ENCODE measurements at regions not wholly inside any gene's neighbourhood (a gene's known extent, or its start where the extent isn't known, plus 50 kb on each side); places are given as distances from the start of the nearest gene placed in this dataset.

GRCh38 chr4:103361926-103362325 is 163.8 kb upstream of the CENPE start:
- Histone ChIP-seq H4K20me1 (ENCODE audit: control insufficient read depth, insufficient read depth, low read length, poor library complexity, severe bottlenecking) (no peaks in the 10 kb centered on the region), H3K4me2 (replicated peaks; ENCODE audit: low read depth, low read length, poor library complexity, severe bottlenecking) (no peak overlapping the region), H2AFZ (ENCODE audit: insufficient read depth, low read depth, low read length, poor library complexity, severe bottlenecking) (no peak overlapping the region), H3K27me3 (replicated peaks in 1 of 4; ENCODE audit: control extremely low read depth in 1 of 4, control insufficient read depth in 3 of 4, insufficient read depth in 4 of 4, low read length in 3 of 4) (no peaks in the 10 kb centered on the region), H3K27ac (ENCODE audit: low read length in 2 of 2) (no peak overlapping the region), H3K4me1 (ENCODE audit: control insufficient read depth in 2 of 2, insufficient read depth in 2 of 2, low read length in 2 of 2) (no peaks in the 10 kb centered on the region), H3K36me3 (replicated peaks in 1 of 2; ENCODE audit: control extremely low read depth in 1 of 2, control insufficient read depth in 1 of 2, extremely low read depth in 1 of 2, insufficient read depth in 2 of 2, low read length in 1 of 2) (no peaks in the 10 kb centered on the region), H3K9ac (ENCODE audit: low read length) (no peak overlapping the region), H3K4me3 (ENCODE audit: control extremely low read depth in 1 of 5, extremely low read depth in 1 of 5, insufficient read depth in 1 of 5, low read depth in 2 of 5, low read length in 4 of 5) (no peak overlapping the region), H3K9me3 (ENCODE audit: control extremely low read depth in 1 of 3, control insufficient read depth in 2 of 3, insufficient read depth in 1 of 3, low read length in 2 of 3) (peaks cover 0 to 13% (median 9%) of the 10 kb centered on the region in 3 donors), H3K79me2 (ENCODE audit: control insufficient read depth, insufficient read depth, low read length) (no peaks in the 10 kb centered on the region)
- TF ChIP-seq, protein P1, sequence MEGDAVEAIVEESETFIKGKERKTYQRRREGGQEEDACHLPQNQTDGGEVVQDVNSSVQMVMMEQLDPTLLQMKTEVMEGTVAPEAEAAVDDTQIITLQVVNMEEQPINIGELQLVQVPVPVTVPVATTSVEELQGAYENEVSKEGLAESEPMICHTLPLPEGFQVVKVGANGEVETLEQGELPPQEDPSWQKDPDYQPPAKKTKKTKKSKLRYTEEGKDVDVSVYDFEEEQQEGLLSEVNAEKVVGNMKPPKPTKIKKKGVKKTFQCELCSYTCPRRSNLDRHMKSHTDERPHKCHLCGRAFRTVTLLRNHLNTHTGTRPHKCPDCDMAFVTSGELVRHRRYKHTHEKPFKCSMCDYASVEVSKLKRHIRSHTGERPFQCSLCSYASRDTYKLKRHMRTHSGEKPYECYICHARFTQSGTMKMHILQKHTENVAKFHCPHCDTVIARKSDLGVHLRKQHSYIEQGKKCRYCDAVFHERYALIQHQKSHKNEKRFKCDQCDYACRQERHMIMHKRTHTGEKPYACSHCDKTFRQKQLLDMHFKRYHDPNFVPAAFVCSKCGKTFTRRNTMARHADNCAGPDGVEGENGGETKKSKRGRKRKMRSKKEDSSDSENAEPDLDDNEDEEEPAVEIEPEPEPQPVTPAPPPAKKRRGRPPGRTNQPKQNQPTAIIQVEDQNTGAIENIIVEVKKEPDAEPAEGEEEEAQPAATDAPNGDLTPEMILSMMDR (IDR thresholded peaks at IDR 0.05) = no peak
- TF ChIP-seq EZH2 (IDR thresholded peaks at IDR 0.05; ENCODE audit: borderline replicate concordance, insufficient read depth, low read depth, low read length, poor library complexity, severe bottlenecking) = no peak
- POLR2A ChIA-PET = no interaction called here
- Mint-ChIP-seq H3K27ac (no peak overlapping the region), H3K4me3 (no peak overlapping the region), H3K4me1 (no peaks in the 10 kb centered on the region), H3K9me3 (ENCODE audit: insufficient read depth) (peaks cover 15% of the 10 kb centered on the region), H3K27me3 (no peaks in the 10 kb centered on the region)
- no peak for DNase-seq
- CTCF ChIA-PET = no interaction called here
- no peak for ATAC-seq (ENCODE audit: low read depth)
- intact Hi-C loops (cut with micrococcal nuclease) = no loop called here

DNA sequence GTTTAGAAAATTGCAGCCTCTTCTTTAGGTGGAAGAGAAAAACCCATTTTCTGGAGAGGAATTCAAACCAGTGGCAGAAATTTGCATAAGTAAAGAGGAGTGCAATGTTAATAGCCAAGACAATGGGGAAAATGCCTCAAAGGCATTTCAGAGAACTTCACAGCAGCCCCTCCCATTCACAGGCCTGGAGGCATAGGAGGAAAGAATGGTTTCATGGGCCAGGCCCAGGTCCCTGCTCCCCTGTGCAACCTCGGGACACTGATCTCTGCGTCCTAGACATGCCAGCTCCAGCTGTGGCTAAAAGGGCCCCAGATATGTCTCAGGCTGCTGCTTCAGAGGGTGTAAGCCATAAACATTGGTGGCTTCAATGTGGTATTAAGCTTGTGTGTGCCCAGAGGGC is 161.8 kb upstream of the CENPE start:
- no peaks in the 10 kb centered on the region for H3K27me3 ChIP-seq (replicated peaks in 1 of 4; ENCODE audit: control extremely low read depth in 1 of 4, control insufficient read depth in 3 of 4, insufficient read depth in 4 of 4, low read length in 3 of 4)
- ATAC-seq (ENCODE audit: low read depth) (no peak), DNase-seq (no peak)
- H3K4me3 ChIP-seq (ENCODE audit: control extremely low read depth in 1 of 5, extremely low read depth in 1 of 5, insufficient read depth in 1 of 5, low read depth in 2 of 5, low read length in 4 of 5) = no peak overlapping the region
- H3K9me3 ChIP-seq (ENCODE audit: control extremely low read depth in 1 of 3, control insufficient read depth in 2 of 3, insufficient read depth in 1 of 3, low read length in 2 of 3) = peaks cover 0 to 13% (median 9%) of the 10 kb centered on the region in 3 donors
- no peaks in the 10 kb centered on the region for H4K20me1 ChIP-seq (ENCODE audit: control insufficient read depth, insufficient read depth, low read length, poor library complexity, severe bottlenecking)
- intact Hi-C loops (cut with micrococcal nuclease) = no loop called here
- CTCF ChIA-PET = no interaction called here
- no peaks in the 10 kb centered on the region for H3K36me3 ChIP-seq (replicated peaks in 1 of 2; ENCODE audit: control extremely low read depth in 1 of 2, control insufficient read depth in 1 of 2, extremely low read depth in 1 of 2, insufficient read depth in 2 of 2, low read length in 1 of 2)
- H3K79me2 ChIP-seq (ENCODE audit: control insufficient read depth, insufficient read depth, low read length) = no peaks in the 10 kb centered on the region
- WGBS (ENCODE audit: insufficient coverage) = 100% methylated on average over 2 of the region's 2 CpGs
- no peaks in the 10 kb centered on the region for H3K4me1 ChIP-seq (ENCODE audit: control insufficient read depth in 2 of 2, insufficient read depth in 2 of 2, low read length in 2 of 2)
- POLR2A ChIA-PET = no interaction called here
- Mint-ChIP-seq H3K4me3 (no peak overlapping the region), H3K9me3 (ENCODE audit: insufficient read depth) (peaks cover 15% of the 10 kb centered on the region), H3K27ac (no peak overlapping the region), H3K4me1 (no peaks in the 10 kb centered on the region), H3K27me3 (no peaks in the 10 kb centered on the region)
- H3K27ac ChIP-seq (ENCODE audit: low read length in 2 of 2) = no peak overlapping the region
- no peak for TF ChIP-seq EZH2 (IDR thresholded peaks at IDR 0.05; ENCODE audit: borderline replicate concordance, insufficient read depth, low read depth, low read length, poor library complexity, severe bottlenecking)
- TF ChIP-seq, protein P1 (IDR thresholded peaks at IDR 0.05) = no peak
- no peak overlapping the region for H2AFZ ChIP-seq (ENCODE audit: insufficient read depth, low read depth, low read length, poor library complexity, severe bottlenecking)
- no peak overlapping the region for H3K4me2 ChIP-seq (replicated peaks; ENCODE audit: low read depth, low read length, poor library complexity, severe bottlenecking)
- H3K9ac ChIP-seq (ENCODE audit: low read length) = no peak overlapping the region

Measured in B cell (primary cell).